Sigmoid colon (tissue), 3 donors: ENCODE measurements at regions not wholly inside any gene's neighbourhood (a gene's known extent, or its start where the extent isn't known, plus 50 kb on each side); places are given as distances from the start of the nearest gene placed in this dataset.

Source experiments
- POLR2A ChIP-seq, 2 donors: fragments of 450-650 bp; IDR thresholded peaks; one replicate each; pipeline ENCODE4 v1.6.1; 2016; ENCODE audit warnings: antibody characterized with exemption in 2 of 2, mild to moderate bottlenecking in 2 of 2, moderate library complexity in 2 of 2
- TF ChIP-seq, protein P1 (sequence below), 4 experiments: fragments of 450-650 bp in 3 of 4; fragments of 200-600 bp in 1 of 4; IDR thresholded peaks; one replicate each; pipeline ENCODE4 v1.5.1; 2016 to 2019; ENCODE audit warnings: antibody characterized with exemption in 4 of 4, mild to moderate bottlenecking in 3 of 4, moderate library complexity in 2 of 4

DNA sequence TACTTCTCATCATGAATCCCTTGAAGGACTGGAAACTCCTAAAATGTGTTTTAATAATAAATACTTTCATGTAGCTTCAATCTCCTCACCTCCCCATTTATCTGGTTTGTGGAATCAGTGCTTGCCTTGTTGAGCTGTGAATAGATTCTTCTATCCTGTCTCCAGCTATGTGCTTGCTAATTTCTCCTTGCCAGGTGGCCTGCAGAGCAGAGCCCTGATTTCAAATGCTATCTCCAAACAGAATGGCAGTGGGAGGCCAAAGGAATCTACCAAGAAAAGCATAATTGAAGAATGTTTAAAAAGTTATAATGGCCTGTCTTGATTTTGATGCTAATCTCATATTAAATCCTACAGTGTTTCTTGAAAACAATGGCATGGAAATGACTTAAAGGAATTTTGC is 309.3 kb upstream of the CHORDC1 start:
- TF ChIP-seq, protein P1, sequence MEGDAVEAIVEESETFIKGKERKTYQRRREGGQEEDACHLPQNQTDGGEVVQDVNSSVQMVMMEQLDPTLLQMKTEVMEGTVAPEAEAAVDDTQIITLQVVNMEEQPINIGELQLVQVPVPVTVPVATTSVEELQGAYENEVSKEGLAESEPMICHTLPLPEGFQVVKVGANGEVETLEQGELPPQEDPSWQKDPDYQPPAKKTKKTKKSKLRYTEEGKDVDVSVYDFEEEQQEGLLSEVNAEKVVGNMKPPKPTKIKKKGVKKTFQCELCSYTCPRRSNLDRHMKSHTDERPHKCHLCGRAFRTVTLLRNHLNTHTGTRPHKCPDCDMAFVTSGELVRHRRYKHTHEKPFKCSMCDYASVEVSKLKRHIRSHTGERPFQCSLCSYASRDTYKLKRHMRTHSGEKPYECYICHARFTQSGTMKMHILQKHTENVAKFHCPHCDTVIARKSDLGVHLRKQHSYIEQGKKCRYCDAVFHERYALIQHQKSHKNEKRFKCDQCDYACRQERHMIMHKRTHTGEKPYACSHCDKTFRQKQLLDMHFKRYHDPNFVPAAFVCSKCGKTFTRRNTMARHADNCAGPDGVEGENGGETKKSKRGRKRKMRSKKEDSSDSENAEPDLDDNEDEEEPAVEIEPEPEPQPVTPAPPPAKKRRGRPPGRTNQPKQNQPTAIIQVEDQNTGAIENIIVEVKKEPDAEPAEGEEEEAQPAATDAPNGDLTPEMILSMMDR (IDR thresholded peaks at IDR 0.05): no peak
- no peak for TF ChIP-seq POLR2A (IDR thresholded peaks at IDR 0.05)
